DND-41 (cell line): ENCODE measurements at regions not wholly inside any gene's neighbourhood (a gene's known extent, or its start where the extent isn't known, plus 50 kb on each side); places are given as distances from the start of the nearest gene placed in this dataset.

Experiments used
- CTCF ChIP-seq: IDR thresholded peaks from 2 replicates; pipeline ENCODE4 v1.5.1; 2012; ENCODE audit warnings: borderline replicate concordance, low read length, moderate library complexity, mild to moderate bottlenecking; ENCODE audit not compliant: poor library complexity, severe bottlenecking; ENCODE audit errors: extremely low read depth
- EZH2 ChIP-seq: IDR thresholded peaks from 3 replicates; pipeline ENCODE4 v1.6.1; 2012; ENCODE audit warnings: borderline replicate concordance, low read depth, mild to moderate bottlenecking, moderate library complexity, low read length, inconsistent platforms; ENCODE audit not compliant: severe bottlenecking

GRCh38 chr19:30722761-30723160, 350.6 kb downstream of the ZNF536 start:
- TF ChIP-seq CTCF (no peak), EZH2 (no peak)
